Spleen (tissue), 3 donors: ENCODE measurements at regions not wholly inside any gene's neighbourhood (a gene's known extent, or its start where the extent isn't known, plus 50 kb on each side); places are given as distances from the start of the nearest gene placed in this dataset.

Experiments used
- POLR2A ChIP-seq, 3 donors: fragments of 450-650 bp; IDR thresholded peaks; one replicate each; pipeline ENCODE4 v1.5.1; 2017; ENCODE audit warnings: antibody characterized with exemption in 3 of 3, mild to moderate bottlenecking in 1 of 3
- POLR2AphosphoS5 ChIP-seq, 3 donors: sonication (generic); formaldehyde crosslinking; IDR thresholded peaks; one replicate each; pipeline ENCODE4 v1.5.1; 2017; ENCODE audit warnings: antibody characterized with exemption in 3 of 3

GRCh38 chr18:1019191-1019590, 114.5 kb downstream of the ADCYAP1 start:
- TF ChIP-seq POLR2A (IDR thresholded peaks at IDR 0.05) (no peak), POLR2AphosphoS5 (IDR thresholded peaks at IDR 0.05) (no peak)
